K562 (cell line): ENCODE measurements at regions not wholly inside any gene's neighbourhood (a gene's known extent, or its start where the extent isn't known, plus 50 kb on each side); places are given as distances from the start of the nearest gene placed in this dataset.

Experiments
- ATAC-seq: fragments of 200-7000 bp; cut with Tn5 transposase; 3 replicates; pipeline ENCODE4 v1.9.1; 2020; ENCODE audit warnings: moderate library complexity
- BruUV-seq: library from RNA; stranded (reverse); fragments of 400-500 nt; replicated peaks from 2 replicates; lab custom pipeline; 2021; lab: Mats Ljungman, UMichigan
- CTCF ChIA-PET: fragments of 300-600 bp; formaldehyde crosslinking; extraction: SDS; loops from one replicate; lab custom pipeline; 2021; ENCODE audit warnings: low intra/inter-chr PET ratio; lab: Yijun Ruan, JAX
- POLR2A ChIA-PET: fragments of 300-600, 350-650 bp; sonication (Branson Sonifier 250); formaldehyde crosslinking; extraction: SDS; loops from one replicate; lab custom pipeline; 2021; ENCODE audit warnings: antibody characterized with exemption, inconsistent platforms; lab: Yijun Ruan, JAX
- DNase-seq, 4 experiments: peaks; one replicate each; pipeline versions ENCODE4 v3.0.0 to v3.0.0-alpha.2; 2011 to 2018; ENCODE audit warnings: low spot score in 3 of 4, mixed read lengths in 3 of 4; ENCODE audit errors: extremely low read depth in 1 of 4
- FAIRE-seq: peaks from 2 replicates; lab custom pipeline; 2011; peaks lifted over from hg19 to GRCh38; lab: Jason Lieb, UNC
- H2AFZ ChIP-seq: 2 replicates; pipeline ENCODE4 v1.6.0; 2011; ENCODE audit warnings: low read depth, low read length, control low read depth, inconsistent platforms
- H3K27ac ChIP-seq: fragments of 200-600 bp; 3 replicates; pipeline ENCODE4 v1.8.0; 2011; ENCODE audit warnings: low read depth, mild to moderate bottlenecking, control low read depth, inconsistent platforms, low read length, moderate library complexity, mixed read lengths; ENCODE audit errors: extremely low read depth
- H3K27me3 ChIP-seq, 2 experiments: fragments of 300-600 bp in 1 of 2; 2 replicates in 1 of 2; 3 replicates in 1 of 2; pipeline versions ENCODE4 v1.6.0 to v1.8.0; 2011; ENCODE audit warnings: inconsistent platforms in 2 of 2, low read length in 2 of 2, mild to moderate bottlenecking in 1 of 2, mixed read lengths in 1 of 2, moderate library complexity in 1 of 2; ENCODE audit not compliant: control insufficient read depth in 2 of 2, insufficient read depth in 2 of 2
- H3K36me3 ChIP-seq: fragments of 300-600 bp; 3 replicates; pipeline ENCODE4 v1.8.0; 2011; ENCODE audit warnings: mild to moderate bottlenecking, low read length, inconsistent platforms; ENCODE audit not compliant: control insufficient read depth, insufficient read depth
- H3K4me1 ChIP-seq, 2 experiments: fragments of 200-600 bp in 1 of 2; replicated peaks in 1 of 2; 2 replicates in 1 of 2; 3 replicates in 1 of 2; pipeline versions ENCODE4 v1.5.1 to v1.8.0; 2011; ENCODE audit warnings: inconsistent platforms in 2 of 2, low read length in 2 of 2, mild to moderate bottlenecking in 1 of 2, mixed read lengths in 1 of 2, moderate library complexity in 1 of 2; ENCODE audit not compliant: control insufficient read depth in 2 of 2, insufficient read depth in 2 of 2
- H3K4me2 ChIP-seq: 2 replicates; pipeline ENCODE4 v1.6.1; 2011; ENCODE audit warnings: low read length, control low read depth, inconsistent platforms, mixed read lengths; ENCODE audit not compliant: insufficient read depth
- H3K4me3 ChIP-seq: fragments of 200-600 bp; sonication (generic), shearing (Covaris generic); 2 replicates; pipeline ENCODE4 v1.5.1; 2016; ENCODE audit warnings: control low read depth, inconsistent platforms
- H3K79me2 ChIP-seq: fragments of 200-600 bp; 3 replicates; pipeline ENCODE4 v1.8.0; 2011; ENCODE audit warnings: low read length, inconsistent platforms; ENCODE audit not compliant: control insufficient read depth, insufficient read depth
- H3K9ac ChIP-seq, 2 experiments: 2 replicates each; pipeline versions ENCODE4 v1.6.0 to v1.6.1; 2011; ENCODE audit warnings: low read depth in 2 of 2, low read length in 2 of 2, control low read depth in 1 of 2, inconsistent platforms in 1 of 2, mild to moderate bottlenecking in 1 of 2, mixed read lengths in 1 of 2; ENCODE audit not compliant: insufficient read depth in 1 of 2
- H3K9me1 ChIP-seq: one replicate; pipeline ENCODE4 v1.6.0; 2011; ENCODE audit warnings: inconsistent platforms, mild to moderate bottlenecking, low read length, moderate library complexity; ENCODE audit not compliant: control insufficient read depth, insufficient read depth
- H3K9me3 ChIP-seq: replicated peaks from 2 replicates; pipeline ENCODE4 v1.5.1; 2011; ENCODE audit warnings: low read depth, low read length, inconsistent platforms; ENCODE audit not compliant: control insufficient read depth, insufficient read depth
- H4K20me1 ChIP-seq: replicated peaks from 2 replicates; pipeline ENCODE4 v1.6.1; 2011; ENCODE audit warnings: low read length, inconsistent platforms, mixed read lengths; ENCODE audit not compliant: control insufficient read depth, insufficient read depth
- CHCHD3 ChIP-seq: fragments of 250-450 bp; sonication (Bioruptor Pico); IDR thresholded peaks from 2 replicates; pipeline ENCODE4 v2.1.2; 2022; ENCODE audit warnings: mild to moderate bottlenecking
- EP300 ChIP-seq: IDR thresholded peaks from 2 replicates; pipeline ENCODE4 v1.6.1; 2012; ENCODE audit warnings: low read length, improper control_type of control experiment
- FOXJ3 ChIP-seq: sonication (generic); formaldehyde crosslinking; IDR thresholded peaks from 2 replicates; pipeline ENCODE4 v1.4.0; 2020; ENCODE audit warnings: mild to moderate bottlenecking, missing genetic modification reagents
- KDM5B ChIP-seq: fragments of 200-600 bp; sonication (generic); IDR thresholded peaks from 2 replicates; pipeline ENCODE4 v1.6.1; 2012; ENCODE audit warnings: low read depth, mild to moderate bottlenecking, moderate library complexity, low read length, control low read depth, inconsistent platforms; ENCODE audit not compliant: insufficient replicate concordance
- MCM7 ChIP-seq, 2 experiments: fragments of 450-650 bp; IDR thresholded peaks; 2 replicates each; pipeline ENCODE4 v1.6.1; 2016 to 2018
- NEUROD1 ChIP-seq: fragments of 150-350 bp; IDR thresholded peaks from 2 replicates; pipeline ENCODE4 v1.6.1; 2014; ENCODE audit warnings: borderline replicate concordance, low read length, low read depth; ENCODE audit not compliant: partially characterized antibody
- ZNF707 ChIP-seq: fragments of 250-450 bp; sonication (Bioruptor Pico); conservative IDR thresholded peaks from 2 replicates; pipeline ENCODE4 v1.8.0; 2022; ENCODE audit warnings: inconsistent platforms, mild to moderate bottlenecking, moderate library complexity
- WGBS: fragments of 100-300 bp; shearing (Covaris generic); methylation state at CpG from one replicate; pipeline ENCODE4 v1.1.6; 2016; ENCODE audit warnings: low coverage, mixed read lengths; ENCODE audit not compliant: insufficient coverage; ENCODE audit errors: missing lambda C conversion rate; 5-methylcytosine and 5-hydroxymethylcytosine counted together
- in situ Hi-C: fragments of 300-500 bp; cut with MboI; formaldehyde crosslinking; loops from 4 replicates; pipeline ENCODE4 v1.15.0; 2018; ENCODE audit warnings: inconsistent platforms, mixed read lengths
- intact Hi-C: fragments of 100-400 bp; cut with micrococcal nuclease; formaldehyde crosslinking; loops from 2 replicates; pipeline ENCODE4 v1.14.2; 2022
- TF ChIP-seq, protein P1 (sequence below): sonication (generic); formaldehyde crosslinking; IDR thresholded peaks from 2 replicates; pipeline ENCODE4 v1.8.0; 2022; ENCODE audit warnings: missing genetic modification reagents, mild to moderate bottlenecking, borderline replicate concordance
- TF ChIP-seq, protein P2 (sequence below): sonication (generic); formaldehyde crosslinking; IDR thresholded peaks from 2 replicates; pipeline ENCODE4 v1.8.1; 2023; ENCODE audit warnings: mild to moderate bottlenecking, missing genetic modification reagents
- TF ChIP-seq, protein P3 (sequence below): fragments of 450-650 bp; IDR thresholded peaks from 2 replicates; pipeline ENCODE4 v1.6.1; 2014; ENCODE audit warnings: low read depth, mild to moderate bottlenecking, moderate library complexity, borderline replicate concordance
- TF ChIP-seq, protein P4 (sequence below): fragments of 250-450 bp; sonication (Bioruptor Pico); IDR thresholded peaks from 2 replicates; pipeline ENCODE4 v1.5.0; 2021; ENCODE audit warnings: mild to moderate bottlenecking, borderline replicate concordance

DNA sequence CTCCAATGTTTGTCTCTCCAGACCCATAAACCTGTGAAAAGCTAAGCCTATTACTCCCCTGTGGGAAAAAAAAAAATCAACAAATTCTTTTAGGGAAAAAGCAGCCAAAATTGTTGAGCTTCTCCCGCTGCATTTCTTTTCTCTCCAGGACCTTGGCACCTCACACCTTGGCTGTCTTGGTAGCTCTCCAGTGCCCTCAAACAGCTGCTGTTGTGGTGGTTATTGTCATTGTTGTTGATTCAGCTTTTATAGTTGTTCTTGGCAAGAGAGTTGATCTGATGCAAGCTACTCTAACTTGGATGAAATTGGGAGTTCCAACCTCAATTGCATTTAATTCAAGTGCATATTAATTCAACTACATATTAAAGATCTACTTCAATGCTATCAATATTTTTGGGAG lies 516.9 kb upstream of the LARGE1 start (continued):
- TF ChIP-seq, protein P1, sequence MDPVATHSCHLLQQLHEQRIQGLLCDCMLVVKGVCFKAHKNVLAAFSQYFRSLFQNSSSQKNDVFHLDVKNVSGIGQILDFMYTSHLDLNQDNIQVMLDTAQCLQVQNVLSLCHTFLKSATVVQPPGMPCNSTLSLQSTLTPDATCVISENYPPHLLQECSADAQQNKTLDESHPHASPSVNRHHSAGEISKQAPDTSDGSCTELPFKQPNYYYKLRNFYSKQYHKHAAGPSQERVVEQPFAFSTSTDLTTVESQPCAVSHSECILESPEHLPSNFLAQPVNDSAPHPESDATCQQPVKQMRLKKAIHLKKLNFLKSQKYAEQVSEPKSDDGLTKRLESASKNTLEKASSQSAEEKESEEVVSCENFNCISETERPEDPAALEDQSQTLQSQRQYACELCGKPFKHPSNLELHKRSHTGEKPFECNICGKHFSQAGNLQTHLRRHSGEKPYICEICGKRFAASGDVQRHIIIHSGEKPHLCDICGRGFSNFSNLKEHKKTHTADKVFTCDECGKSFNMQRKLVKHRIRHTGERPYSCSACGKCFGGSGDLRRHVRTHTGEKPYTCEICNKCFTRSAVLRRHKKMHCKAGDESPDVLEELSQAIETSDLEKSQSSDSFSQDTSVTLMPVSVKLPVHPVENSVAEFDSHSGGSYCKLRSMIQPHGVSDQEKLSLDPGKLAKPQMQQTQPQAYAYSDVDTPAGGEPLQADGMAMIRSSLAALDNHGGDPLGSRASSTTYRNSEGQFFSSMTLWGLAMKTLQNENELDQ (CRISPR knock-in tag) = no peak
- TF ChIP-seq, protein P2, sequence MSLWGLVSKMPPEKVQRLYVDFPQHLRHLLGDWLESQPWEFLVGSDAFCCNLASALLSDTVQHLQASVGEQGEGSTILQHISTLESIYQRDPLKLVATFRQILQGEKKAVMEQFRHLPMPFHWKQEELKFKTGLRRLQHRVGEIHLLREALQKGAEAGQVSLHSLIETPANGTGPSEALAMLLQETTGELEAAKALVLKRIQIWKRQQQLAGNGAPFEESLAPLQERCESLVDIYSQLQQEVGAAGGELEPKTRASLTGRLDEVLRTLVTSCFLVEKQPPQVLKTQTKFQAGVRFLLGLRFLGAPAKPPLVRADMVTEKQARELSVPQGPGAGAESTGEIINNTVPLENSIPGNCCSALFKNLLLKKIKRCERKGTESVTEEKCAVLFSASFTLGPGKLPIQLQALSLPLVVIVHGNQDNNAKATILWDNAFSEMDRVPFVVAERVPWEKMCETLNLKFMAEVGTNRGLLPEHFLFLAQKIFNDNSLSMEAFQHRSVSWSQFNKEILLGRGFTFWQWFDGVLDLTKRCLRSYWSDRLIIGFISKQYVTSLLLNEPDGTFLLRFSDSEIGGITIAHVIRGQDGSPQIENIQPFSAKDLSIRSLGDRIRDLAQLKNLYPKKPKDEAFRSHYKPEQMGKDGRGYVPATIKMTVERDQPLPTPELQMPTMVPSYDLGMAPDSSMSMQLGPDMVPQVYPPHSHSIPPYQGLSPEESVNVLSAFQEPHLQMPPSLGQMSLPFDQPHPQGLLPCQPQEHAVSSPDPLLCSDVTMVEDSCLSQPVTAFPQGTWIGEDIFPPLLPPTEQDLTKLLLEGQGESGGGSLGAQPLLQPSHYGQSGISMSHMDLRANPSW (CRISPR knock-in tag) = no peak
- TF ChIP-seq, protein P3, sequence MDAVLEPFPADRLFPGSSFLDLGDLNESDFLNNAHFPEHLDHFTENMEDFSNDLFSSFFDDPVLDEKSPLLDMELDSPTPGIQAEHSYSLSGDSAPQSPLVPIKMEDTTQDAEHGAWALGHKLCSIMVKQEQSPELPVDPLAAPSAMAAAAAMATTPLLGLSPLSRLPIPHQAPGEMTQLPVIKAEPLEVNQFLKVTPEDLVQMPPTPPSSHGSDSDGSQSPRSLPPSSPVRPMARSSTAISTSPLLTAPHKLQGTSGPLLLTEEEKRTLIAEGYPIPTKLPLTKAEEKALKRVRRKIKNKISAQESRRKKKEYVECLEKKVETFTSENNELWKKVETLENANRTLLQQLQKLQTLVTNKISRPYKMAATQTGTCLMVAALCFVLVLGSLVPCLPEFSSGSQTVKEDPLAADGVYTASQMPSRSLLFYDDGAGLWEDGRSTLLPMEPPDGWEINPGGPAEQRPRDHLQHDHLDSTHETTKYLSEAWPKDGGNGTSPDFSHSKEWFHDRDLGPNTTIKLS = no peak
- TF ChIP-seq, all 486 proteins: peak for 0

DNA sequence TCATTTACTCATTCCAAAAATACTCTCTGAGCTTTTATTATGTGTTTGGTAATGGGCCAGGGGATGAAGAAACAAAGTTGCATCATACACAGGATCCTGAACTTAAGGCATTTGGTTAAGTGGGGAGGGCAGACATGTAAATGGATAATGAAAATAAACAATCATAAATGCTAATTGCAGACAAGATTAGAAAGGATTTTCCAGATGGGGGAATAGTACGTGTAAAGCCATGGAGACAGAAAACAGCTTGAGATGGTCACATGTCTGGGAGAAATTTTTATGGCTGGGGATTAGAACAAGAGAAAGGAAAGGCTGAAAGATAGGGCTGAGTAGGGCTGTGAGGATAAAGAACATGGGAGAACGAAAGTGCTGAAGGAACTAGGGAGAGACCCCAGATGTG lies 534.3 kb upstream of the LARGE1 start:
- Histone ChIP-seq H3K27ac (no peak overlapping the region), H3K4me2 (no peak overlapping the region), H3K27me3 (no peaks in the 10 kb centered on the region), H3K4me1 (no peaks in the 10 kb centered on the region), H2AFZ (no peak overlapping the region), H3K9ac (no peak overlapping the region), H3K9me3 (no peaks in the 10 kb centered on the region), H3K79me2 (no peaks in the 10 kb centered on the region), H4K20me1 (no peaks in the 10 kb centered on the region), H3K9me1 (no peaks in the 10 kb centered on the region), H3K4me3 (no peak overlapping the region), H3K36me3 (no peaks in the 10 kb centered on the region)
- DNase-seq = no peak
- in situ Hi-C loops = no loop called here
- intact Hi-C loops = no loop called here
- ATAC-seq = no peak
- ChIA-PET POLR2A (interaction anchor here (0.6 kb wide), 1 partner anchor 792 kb away, joined by 3 read pairs; no protein-coding TSS in a partner anchor), CTCF (no interaction called here)
- FAIRE-seq = no peak
- WGBS = 0% methylated on average over 2 of the region's 2 CpGs
- BruUV-seq = no TSS peak
- TF ChIP-seq ZNF707 (CRISPR knock-in tag) = no peak
- TF ChIP-seq MCM7 (IDR thresholded peaks at IDR 0.05) = no peak
- no peak for TF ChIP-seq EP300
- no peak for TF ChIP-seq NEUROD1
- no peak for TF ChIP-seq KDM5B
- TF ChIP-seq, protein P4, sequence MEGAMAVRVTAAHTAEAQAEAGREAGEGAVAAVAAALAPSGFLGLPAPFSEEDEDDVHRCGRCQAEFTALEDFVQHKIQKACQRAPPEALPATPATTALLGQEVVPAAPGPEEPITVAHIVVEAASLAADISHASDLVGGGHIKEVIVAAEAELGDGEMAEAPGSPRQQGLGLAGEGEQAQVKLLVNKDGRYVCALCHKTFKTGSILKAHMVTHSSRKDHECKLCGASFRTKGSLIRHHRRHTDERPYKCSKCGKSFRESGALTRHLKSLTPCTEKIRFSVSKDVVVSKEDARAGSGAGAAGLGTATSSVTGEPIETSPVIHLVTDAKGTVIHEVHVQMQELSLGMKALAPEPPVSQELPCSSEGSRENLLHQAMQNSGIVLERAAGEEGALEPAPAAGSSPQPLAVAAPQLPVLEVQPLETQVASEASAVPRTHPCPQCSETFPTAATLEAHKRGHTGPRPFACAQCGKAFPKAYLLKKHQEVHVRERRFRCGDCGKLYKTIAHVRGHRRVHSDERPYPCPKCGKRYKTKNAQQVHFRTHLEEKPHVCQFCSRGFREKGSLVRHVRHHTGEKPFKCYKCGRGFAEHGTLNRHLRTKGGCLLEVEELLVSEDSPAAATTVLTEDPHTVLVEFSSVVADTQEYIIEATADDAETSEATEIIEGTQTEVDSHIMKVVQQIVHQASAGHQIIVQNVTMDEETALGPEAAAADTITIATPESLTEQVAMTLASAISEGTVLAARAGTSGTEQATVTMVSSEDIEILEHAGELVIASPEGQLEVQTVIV (CRISPR knock-in tag) = no peak
- TF ChIP-seq CHCHD3 (CRISPR knock-in tag) = no peak
- TF ChIP-seq FOXJ3 (CRISPR knock-in tag) = no peak
